HL-60 (cell line): ENCODE measurements at regions not wholly inside any gene's neighbourhood (a gene's known extent, or its start where the extent isn't known, plus 50 kb on each side); places are given as distances from the start of the nearest gene placed in this dataset.

Source experiments
- GABPA ChIP-seq: IDR thresholded peaks from 2 replicates; pipeline ENCODE4 v1.6.1; 2012; ENCODE audit warnings: low read depth
- POLR2AphosphoS5 ChIP-seq: IDR thresholded peaks from 2 replicates; pipeline ENCODE4 v1.6.1; 2012; ENCODE audit warnings: low read depth
- SPI1 ChIP-seq: IDR thresholded peaks from 2 replicates; pipeline ENCODE4 v1.6.1; 2012; ENCODE audit warnings: low read depth, mild to moderate bottlenecking, borderline replicate concordance
- TF ChIP-seq, protein P1 (sequence below): IDR thresholded peaks from one replicate; pipeline ENCODE4 v1.5.1; 2011; ENCODE audit warnings: low read length, control low read depth, inconsistent platforms; ENCODE audit not compliant: insufficient read depth
- TF ChIP-seq, protein P2 (sequence below): IDR thresholded peaks from 2 replicates; pipeline ENCODE4 v1.6.1; 2012; ENCODE audit warnings: low read depth; ENCODE audit not compliant: insufficient replicate concordance

- TF ChIP-seq, protein P1, sequence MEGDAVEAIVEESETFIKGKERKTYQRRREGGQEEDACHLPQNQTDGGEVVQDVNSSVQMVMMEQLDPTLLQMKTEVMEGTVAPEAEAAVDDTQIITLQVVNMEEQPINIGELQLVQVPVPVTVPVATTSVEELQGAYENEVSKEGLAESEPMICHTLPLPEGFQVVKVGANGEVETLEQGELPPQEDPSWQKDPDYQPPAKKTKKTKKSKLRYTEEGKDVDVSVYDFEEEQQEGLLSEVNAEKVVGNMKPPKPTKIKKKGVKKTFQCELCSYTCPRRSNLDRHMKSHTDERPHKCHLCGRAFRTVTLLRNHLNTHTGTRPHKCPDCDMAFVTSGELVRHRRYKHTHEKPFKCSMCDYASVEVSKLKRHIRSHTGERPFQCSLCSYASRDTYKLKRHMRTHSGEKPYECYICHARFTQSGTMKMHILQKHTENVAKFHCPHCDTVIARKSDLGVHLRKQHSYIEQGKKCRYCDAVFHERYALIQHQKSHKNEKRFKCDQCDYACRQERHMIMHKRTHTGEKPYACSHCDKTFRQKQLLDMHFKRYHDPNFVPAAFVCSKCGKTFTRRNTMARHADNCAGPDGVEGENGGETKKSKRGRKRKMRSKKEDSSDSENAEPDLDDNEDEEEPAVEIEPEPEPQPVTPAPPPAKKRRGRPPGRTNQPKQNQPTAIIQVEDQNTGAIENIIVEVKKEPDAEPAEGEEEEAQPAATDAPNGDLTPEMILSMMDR, result no peak
- TF ChIP-seq SPI1 (no peak), GABPA (no peak), POLR2AphosphoS5 (no peak)
- TF ChIP-seq, protein P2, sequence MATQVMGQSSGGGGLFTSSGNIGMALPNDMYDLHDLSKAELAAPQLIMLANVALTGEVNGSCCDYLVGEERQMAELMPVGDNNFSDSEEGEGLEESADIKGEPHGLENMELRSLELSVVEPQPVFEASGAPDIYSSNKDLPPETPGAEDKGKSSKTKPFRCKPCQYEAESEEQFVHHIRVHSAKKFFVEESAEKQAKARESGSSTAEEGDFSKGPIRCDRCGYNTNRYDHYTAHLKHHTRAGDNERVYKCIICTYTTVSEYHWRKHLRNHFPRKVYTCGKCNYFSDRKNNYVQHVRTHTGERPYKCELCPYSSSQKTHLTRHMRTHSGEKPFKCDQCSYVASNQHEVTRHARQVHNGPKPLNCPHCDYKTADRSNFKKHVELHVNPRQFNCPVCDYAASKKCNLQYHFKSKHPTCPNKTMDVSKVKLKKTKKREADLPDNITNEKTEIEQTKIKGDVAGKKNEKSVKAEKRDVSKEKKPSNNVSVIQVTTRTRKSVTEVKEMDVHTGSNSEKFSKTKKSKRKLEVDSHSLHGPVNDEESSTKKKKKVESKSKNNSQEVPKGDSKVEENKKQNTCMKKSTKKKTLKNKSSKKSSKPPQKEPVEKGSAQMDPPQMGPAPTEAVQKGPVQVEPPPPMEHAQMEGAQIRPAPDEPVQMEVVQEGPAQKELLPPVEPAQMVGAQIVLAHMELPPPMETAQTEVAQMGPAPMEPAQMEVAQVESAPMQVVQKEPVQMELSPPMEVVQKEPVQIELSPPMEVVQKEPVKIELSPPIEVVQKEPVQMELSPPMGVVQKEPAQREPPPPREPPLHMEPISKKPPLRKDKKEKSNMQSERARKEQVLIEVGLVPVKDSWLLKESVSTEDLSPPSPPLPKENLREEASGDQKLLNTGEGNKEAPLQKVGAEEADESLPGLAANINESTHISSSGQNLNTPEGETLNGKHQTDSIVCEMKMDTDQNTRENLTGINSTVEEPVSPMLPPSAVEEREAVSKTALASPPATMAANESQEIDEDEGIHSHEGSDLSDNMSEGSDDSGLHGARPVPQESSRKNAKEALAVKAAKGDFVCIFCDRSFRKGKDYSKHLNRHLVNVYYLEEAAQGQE, result no peak
Measured at GRCh38 chr17:73826181-73826871, 182.1 kb upstream of the SDK2 start.
